ENCODE measurements at regions not wholly inside any gene's neighbourhood (a gene's known extent, or its start where the extent isn't known, plus 50 kb on each side); places are given as distances from the start of the nearest gene placed in this dataset.

DNA sequence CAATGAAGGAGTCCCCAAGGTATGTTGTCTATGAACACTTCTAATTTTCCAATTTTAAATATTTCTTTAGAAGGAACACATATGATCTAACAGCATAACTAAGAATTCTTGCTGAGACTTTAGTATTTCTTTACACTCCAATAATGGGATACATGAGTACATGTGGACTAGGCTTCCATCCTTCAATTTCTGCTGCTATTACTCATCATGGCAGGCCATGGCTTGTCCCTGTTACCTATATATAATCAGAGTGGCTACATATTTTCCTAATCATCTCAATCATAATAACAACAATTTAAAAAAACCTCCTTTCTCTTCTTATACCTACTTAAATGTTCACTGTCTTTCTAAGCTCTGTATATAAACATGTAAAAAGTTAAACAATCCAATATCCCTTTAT, 60.3 kb upstream of the TAC1 start:
- CTCF ChIA-PET: interaction anchor here (0.6 kb wide), 1 partner anchor 371 kb away, joined by 3 read pairs; no protein-coding TSS in a partner anchor

More for the DNA sequence above, 60.3 kb upstream of the TAC1 start:
- no peaks in the 10 kb centered on the region for H3K9me3 ChIP-seq (replicated peaks; ENCODE audit: control insufficient read depth, insufficient read depth, low read length)
- TF ChIP-seq MTA2 (IDR thresholded peaks at IDR 0.05; ENCODE audit: low read depth) (no peak), PML (IDR thresholded peaks at IDR 0.05; ENCODE audit: low read length) (no peak), YY1 (IDR thresholded peaks at IDR 0.05; ENCODE audit: low read depth, low read length) (no peak), RCOR1 (conservative IDR thresholded peaks at IDR 0.05; ENCODE audit: low read depth, low read length) (no peak), GABPA (IDR thresholded peaks at IDR 0.05; ENCODE audit: low read depth) (no peak), CBX5 (IDR thresholded peaks at IDR 0.05; ENCODE audit: low read depth) (no peak), PBX3 (IDR thresholded peaks at IDR 0.05; ENCODE audit: insufficient replicate concordance, low read depth, low read length) (no peak), MXI1 (IDR thresholded peaks at IDR 0.05; ENCODE audit: low read depth, low read length) (no peak), TAF1 (IDR thresholded peaks at IDR 0.05; ENCODE audit: borderline replicate concordance, low read depth, low read length) (no peak), PAX8 (IDR thresholded peaks at IDR 0.05) (no peak), SUZ12 (IDR thresholded peaks at IDR 0.05; ENCODE audit: unreplicated experiment) (no peak), LARP7 (IDR thresholded peaks at IDR 0.05) (no peak), IRF5 (IDR thresholded peaks at IDR 0.05; ENCODE audit: borderline replicate concordance) (no peak), RB1 (IDR thresholded peaks at IDR 0.05; ENCODE audit: borderline replicate concordance) (no peak)
- TF ChIP-seq, protein P1, sequence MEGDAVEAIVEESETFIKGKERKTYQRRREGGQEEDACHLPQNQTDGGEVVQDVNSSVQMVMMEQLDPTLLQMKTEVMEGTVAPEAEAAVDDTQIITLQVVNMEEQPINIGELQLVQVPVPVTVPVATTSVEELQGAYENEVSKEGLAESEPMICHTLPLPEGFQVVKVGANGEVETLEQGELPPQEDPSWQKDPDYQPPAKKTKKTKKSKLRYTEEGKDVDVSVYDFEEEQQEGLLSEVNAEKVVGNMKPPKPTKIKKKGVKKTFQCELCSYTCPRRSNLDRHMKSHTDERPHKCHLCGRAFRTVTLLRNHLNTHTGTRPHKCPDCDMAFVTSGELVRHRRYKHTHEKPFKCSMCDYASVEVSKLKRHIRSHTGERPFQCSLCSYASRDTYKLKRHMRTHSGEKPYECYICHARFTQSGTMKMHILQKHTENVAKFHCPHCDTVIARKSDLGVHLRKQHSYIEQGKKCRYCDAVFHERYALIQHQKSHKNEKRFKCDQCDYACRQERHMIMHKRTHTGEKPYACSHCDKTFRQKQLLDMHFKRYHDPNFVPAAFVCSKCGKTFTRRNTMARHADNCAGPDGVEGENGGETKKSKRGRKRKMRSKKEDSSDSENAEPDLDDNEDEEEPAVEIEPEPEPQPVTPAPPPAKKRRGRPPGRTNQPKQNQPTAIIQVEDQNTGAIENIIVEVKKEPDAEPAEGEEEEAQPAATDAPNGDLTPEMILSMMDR (IDR thresholded peaks at IDR 0.05 in 2 of 3, conservative IDR thresholded peaks at IDR 0.05 in 1 of 3; ENCODE audit: control insufficient read depth in 2 of 3, extremely low read depth in 1 of 3, insufficient read depth in 1 of 3, low read depth in 3 of 3, low read length in 3 of 3): no peak
- TF ChIP-seq, protein P2, sequence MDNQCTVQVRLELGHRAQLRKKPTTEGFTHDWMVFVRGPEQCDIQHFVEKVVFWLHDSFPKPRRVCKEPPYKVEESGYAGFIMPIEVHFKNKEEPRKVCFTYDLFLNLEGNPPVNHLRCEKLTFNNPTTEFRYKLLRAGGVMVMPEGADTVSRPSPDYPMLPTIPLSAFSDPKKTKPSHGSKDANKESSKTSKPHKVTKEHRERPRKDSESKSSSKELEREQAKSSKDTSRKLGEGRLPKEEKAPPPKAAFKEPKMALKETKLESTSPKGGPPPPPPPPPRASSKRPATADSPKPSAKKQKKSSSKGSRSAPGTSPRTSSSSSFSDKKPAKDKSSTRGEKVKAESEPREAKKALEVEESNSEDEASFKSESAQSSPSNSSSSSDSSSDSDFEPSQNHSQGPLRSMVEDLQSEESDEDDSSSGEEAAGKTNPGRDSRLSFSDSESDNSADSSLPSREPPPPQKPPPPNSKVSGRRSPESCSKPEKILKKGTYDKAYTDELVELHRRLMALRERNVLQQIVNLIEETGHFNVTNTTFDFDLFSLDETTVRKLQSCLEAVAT (IDR thresholded peaks at IDR 0.05): no peak
- H2AFZ ChIP-seq (ENCODE audit: control insufficient read depth, low read depth, low read length): no peak overlapping the region
- in situ Hi-C loops (cut with MboI) (no loop called here), intact Hi-C loops (cut with micrococcal nuclease; ENCODE audit: unreplicated experiment) (no loop called here)
- no peaks in the 10 kb centered on the region for H3K4me1 ChIP-seq (ENCODE audit: control insufficient read depth, insufficient read depth, low read length)
- no peak overlapping the region for H3K9ac ChIP-seq (ENCODE audit: control insufficient read depth, insufficient read depth, low read length)
- no peak overlapping the region for H3K4me2 ChIP-seq (ENCODE audit: control insufficient read depth, insufficient read depth)
- no TSS peak for BruUV-seq (replicated peaks)
- no peak for ATAC-seq
- no peak for FAIRE-seq
- H3K27me3 ChIP-seq (replicated peaks in 1 of 2; ENCODE audit: control insufficient read depth in 2 of 2, insufficient read depth in 2 of 2, low read length in 1 of 2): no peaks in the 10 kb centered on the region
- no peaks in the 10 kb centered on the region for H4K20me1 ChIP-seq (ENCODE audit: control insufficient read depth, insufficient read depth)
- H3K36me3 ChIP-seq (ENCODE audit: control insufficient read depth in 2 of 2, insufficient read depth in 2 of 2, low read length in 1 of 2): no peaks in the 10 kb centered on the region
- H3K79me2 ChIP-seq (ENCODE audit: control insufficient read depth, insufficient read depth, low read length): no peaks in the 10 kb centered on the region
- POLR2A ChIA-PET: no interaction called here
- no peak overlapping the region for H3K4me3 ChIP-seq
- RAD21 ChIA-PET (ENCODE audit: unreplicated experiment): no interaction called here
- DNase-seq (ENCODE audit: low read depth, low spot score): no peak
- H3K27ac ChIP-seq (ENCODE audit: control insufficient read depth, insufficient read depth): no peak overlapping the region
- SMC1A ChIA-PET (ENCODE audit: uncharacterized antibody, unreplicated experiment): no interaction called here

Data from GM12878 (cell line).